Fibroblast of lung (primary cell): ENCODE measurements at regions not wholly inside any gene's neighbourhood (a gene's known extent, or its start where the extent isn't known, plus 50 kb on each side); places are given as distances from the start of the nearest gene placed in this dataset.

Experiments used
- DNase-seq, 2 donors: peaks; one replicate each; pipeline versions ENCODE4 v3.0.0 to v3.0.0-alpha.2; 2010; ENCODE audit warnings: low read depth in 2 of 2
- H2AFZ ChIP-seq: 2 replicates; pipeline ENCODE4 v1.5.1; 2012; ENCODE audit warnings: low read length, control low read depth, inconsistent platforms
- H3K27ac ChIP-seq: 2 replicates; pipeline ENCODE4 v1.5.1; 2011; ENCODE audit warnings: low read length, control low read depth; ENCODE audit not compliant: insufficient read depth
- H3K27me3 ChIP-seq: 2 replicates; pipeline ENCODE4 v1.5.1; 2011; ENCODE audit warnings: mild to moderate bottlenecking, low read length; ENCODE audit not compliant: control insufficient read depth, insufficient read depth
- H3K36me3 ChIP-seq: 2 replicates; pipeline ENCODE4 v1.5.1; 2011; ENCODE audit warnings: low read length; ENCODE audit not compliant: control insufficient read depth, insufficient read depth
- H3K4me1 ChIP-seq: 2 replicates; pipeline ENCODE4 v1.5.1; 2011; ENCODE audit warnings: low read length; ENCODE audit not compliant: control insufficient read depth, insufficient read depth; ENCODE audit errors: extremely low read depth
- H3K4me2 ChIP-seq: 2 replicates; pipeline ENCODE4 v1.5.1; 2011; ENCODE audit warnings: low read length, control low read depth; ENCODE audit not compliant: insufficient read depth; ENCODE audit errors: extremely low read depth
- H3K4me3 ChIP-seq, 4 experiments: fragments of 200-600 bp in 1 of 4; sonication (generic) in 1 of 4; replicated peaks in 1 of 4; 2 replicates each; pipeline ENCODE4 v1.5.1; 2011 to 2016; ENCODE audit warnings: low read length in 4 of 4, low read depth in 3 of 4, mild to moderate bottlenecking in 3 of 4, control low read depth in 2 of 4, inconsistent platforms in 1 of 4, mixed read lengths in 1 of 4; ENCODE audit not compliant: insufficient read depth in 1 of 4; ENCODE audit errors: control extremely low read depth in 1 of 4
- H3K79me2 ChIP-seq: 2 replicates; pipeline ENCODE4 v1.5.1; 2012; ENCODE audit warnings: mild to moderate bottlenecking, low read length, inconsistent platforms; ENCODE audit not compliant: control insufficient read depth, insufficient read depth
- H3K9ac ChIP-seq: 2 replicates; pipeline ENCODE4 v1.5.1; 2011; ENCODE audit warnings: mild to moderate bottlenecking, low read length, control low read depth; ENCODE audit not compliant: insufficient read depth
- H3K9me3 ChIP-seq: 2 replicates; pipeline ENCODE4 v1.5.1; 2012; ENCODE audit warnings: low read depth, low read length; ENCODE audit not compliant: control insufficient read depth, insufficient read depth
- H4K20me1 ChIP-seq: 2 replicates; pipeline ENCODE4 v1.5.1; 2011; ENCODE audit warnings: low read length; ENCODE audit not compliant: control insufficient read depth, insufficient read depth; ENCODE audit errors: extremely low read depth
- CTCF ChIP-seq, 2 donors: IDR thresholded peaks in 1 of 2; conservative IDR thresholded peaks in 1 of 2; 1 replicate in 1 of 2; 2 replicates in 1 of 2; pipeline ENCODE4 v1.5.1; 2011 to 2012; ENCODE audit warnings: low read length in 2 of 2, control low read depth in 1 of 2, inconsistent platforms in 1 of 2, low read depth in 1 of 2, mild to moderate bottlenecking in 1 of 2
- EZH2 ChIP-seq: IDR thresholded peaks from 2 replicates; pipeline ENCODE4 v1.5.1; 2012; ENCODE audit warnings: low read length, control low read depth, mild to moderate bottlenecking; ENCODE audit errors: missing control alignments

GRCh38 chr9:131809941-131810344, 70.1 kb upstream of the RAPGEF1 start:
- H3K4me1 ChIP-seq, result no peaks in the 10 kb centered on the region
- H3K9me3 ChIP-seq, result no peaks in the 10 kb centered on the region
- DNase-seq, result peak; percentile 57 to 84
- TF ChIP-seq CTCF (conservative IDR thresholded peaks at IDR 0.05 in 1 of 2, IDR thresholded peaks at IDR 0.05 in 1 of 2; ENCODE audit: low read depth in 1 of 2, low read length in 2 of 2) (no peak), EZH2 (no peak)
- H3K27ac ChIP-seq, result no peak overlapping the region
- H3K36me3 ChIP-seq, result no peaks in the 10 kb centered on the region
- peaks cover 26% of the 10 kb centered on the region for H3K27me3 ChIP-seq
- H3K4me3 ChIP-seq, result no peak overlapping the region
- no peaks in the 10 kb centered on the region for H4K20me1 ChIP-seq
- no peak overlapping the region for H3K4me2 ChIP-seq
- no peak overlapping the region for H2AFZ ChIP-seq
- H3K9ac ChIP-seq, result no peak overlapping the region
- H3K79me2 ChIP-seq, result no peaks in the 10 kb centered on the region

GRCh38 chr9:131808291-131808690, 68.4 kb upstream of the RAPGEF1 start:
- Histone ChIP-seq H3K4me3 (no peak overlapping the region), H3K9me3 (no peaks in the 10 kb centered on the region), H3K9ac (no peak overlapping the region), H2AFZ (no peak overlapping the region), H3K4me1 (no peaks in the 10 kb centered on the region), H3K27ac (no peak overlapping the region), H3K27me3 (peaks cover 27% of the 10 kb centered on the region), H3K4me2 (no peak overlapping the region), H4K20me1 (no peaks in the 10 kb centered on the region), H3K79me2 (no peaks in the 10 kb centered on the region), H3K36me3 (no peaks in the 10 kb centered on the region)
- DNase-seq, result no peak
- no peak for TF ChIP-seq CTCF (conservative IDR thresholded peaks at IDR 0.05 in 1 of 2, IDR thresholded peaks at IDR 0.05 in 1 of 2; ENCODE audit: low read depth in 1 of 2, low read length in 2 of 2)
- no peak for TF ChIP-seq EZH2

- Histone ChIP-seq H3K4me3 (no peak overlapping the region), H2AFZ (no peak overlapping the region), H3K27ac (no peak overlapping the region), H3K27me3 (peaks cover 25% of the 10 kb centered on the region), H3K36me3 (no peaks in the 10 kb centered on the region), H3K4me1 (no peaks in the 10 kb centered on the region), H3K9ac (no peak overlapping the region), H3K79me2 (no peaks in the 10 kb centered on the region), H3K9me3 (no peaks in the 10 kb centered on the region), H3K4me2 (no peak overlapping the region), H4K20me1 (no peaks in the 10 kb centered on the region)
- no peak for DNase-seq
- TF ChIP-seq EZH2 (no peak), CTCF (conservative IDR thresholded peaks at IDR 0.05 in 1 of 2, IDR thresholded peaks at IDR 0.05 in 1 of 2; ENCODE audit: low read depth in 1 of 2, low read length in 2 of 2) (no peak)
These were observed 67.5 kb upstream of the RAPGEF1 start for GRCh38 chr9:131807144-131807983.
